CD4-positive, alpha-beta T cell treated with Interleukin-10 for 1 hour (primary cell): ENCODE measurements at regions not wholly inside any gene's neighbourhood (a gene's known extent, or its start where the extent isn't known, plus 50 kb on each side); places are given as distances from the start of the nearest gene placed in this dataset.
"Not testable (repeated sequence)": the region's sequence is repeated elsewhere in the genome, so short reads cannot be mapped to it uniquely, and the experiment has no call there.

Experiments
- DNase-seq: peaks from one replicate; pipeline ENCODE4 v3.0.0-alpha.2; 2020

DNA sequence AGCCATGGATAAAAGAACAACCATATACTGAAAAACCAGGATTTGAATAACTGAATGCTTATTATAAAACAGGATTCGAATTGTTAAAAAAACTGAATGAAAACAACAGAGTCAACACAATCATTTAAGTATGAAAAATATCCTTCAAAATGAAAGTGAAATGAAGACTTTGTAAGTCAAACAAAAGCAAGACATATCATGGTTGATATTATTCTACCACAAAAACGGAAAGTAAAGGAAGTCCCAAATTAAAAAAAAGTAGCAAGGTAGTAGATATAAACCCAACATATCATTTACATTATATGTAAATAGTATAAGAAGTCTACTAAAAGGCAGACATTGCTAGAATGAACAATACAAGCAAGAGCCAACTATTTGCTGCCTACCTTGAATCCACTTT lies 63.1 kb upstream of the POTEC start:
- DNase-seq: not testable (repeated sequence)

GRCh38 chr18:14607360-14607759 lies 64.0 kb upstream of the POTEC start:
- not testable (repeated sequence) for DNase-seq

GRCh38 chr18:14612422-14612821 lies 69.0 kb upstream of the POTEC start:
- peak; percentile 32 for DNase-seq

GRCh38 chr18:14614485-14614884 lies 71.1 kb upstream of the POTEC start:
- DNase-seq: not testable (repeated sequence)

DNA sequence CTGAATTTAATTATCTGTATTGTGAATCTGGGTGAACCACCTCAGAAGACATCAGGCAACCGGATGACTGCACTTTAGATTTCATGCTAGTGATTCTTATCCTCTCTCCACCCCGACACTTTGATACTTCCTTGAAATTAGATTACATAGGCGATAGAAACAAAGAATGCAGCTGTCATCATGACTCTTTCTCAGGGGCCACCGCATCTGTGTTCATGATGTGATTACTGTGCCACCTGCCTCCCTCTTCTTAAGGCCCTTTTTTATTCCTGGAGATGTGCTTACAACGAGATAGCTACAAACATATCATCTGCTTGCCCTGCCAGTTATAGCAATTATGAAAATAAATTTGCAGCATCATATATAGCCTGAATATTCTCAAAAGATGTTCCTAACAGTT lies 83.9 kb upstream of the POTEC start:
- not testable (repeated sequence) for DNase-seq

- DNase-seq: not testable (repeated sequence)
Measured at GRCh38 chr18:14628323-14628978, 85.1 kb upstream of the POTEC start.

DNA sequence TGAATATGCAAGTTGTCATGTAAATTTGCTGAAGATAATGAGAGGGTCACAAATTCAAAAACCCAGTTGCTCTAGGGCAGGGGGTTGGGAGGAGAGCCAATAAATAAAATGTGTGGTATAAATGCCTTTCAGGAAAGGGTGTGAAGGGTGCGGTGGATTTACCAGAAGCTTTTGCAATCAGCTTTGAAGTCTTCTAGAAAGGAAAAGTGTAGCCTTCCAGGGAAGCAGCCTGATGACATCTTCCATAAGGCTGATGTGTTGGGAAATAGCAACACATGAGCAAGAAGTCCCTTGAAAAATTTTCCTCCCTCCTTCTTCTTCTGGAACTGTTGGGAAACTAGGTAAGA lies 85.6 kb upstream of the POTEC start:
- not testable (repeated sequence) for DNase-seq

GRCh38 chr18:14632976-14633375 lies 89.6 kb upstream of the POTEC start:
- not testable (repeated sequence) for DNase-seq

GRCh38 chr18:14638008-14638407 lies 94.6 kb upstream of the POTEC start:
- DNase-seq: peak; percentile 26

DNA sequence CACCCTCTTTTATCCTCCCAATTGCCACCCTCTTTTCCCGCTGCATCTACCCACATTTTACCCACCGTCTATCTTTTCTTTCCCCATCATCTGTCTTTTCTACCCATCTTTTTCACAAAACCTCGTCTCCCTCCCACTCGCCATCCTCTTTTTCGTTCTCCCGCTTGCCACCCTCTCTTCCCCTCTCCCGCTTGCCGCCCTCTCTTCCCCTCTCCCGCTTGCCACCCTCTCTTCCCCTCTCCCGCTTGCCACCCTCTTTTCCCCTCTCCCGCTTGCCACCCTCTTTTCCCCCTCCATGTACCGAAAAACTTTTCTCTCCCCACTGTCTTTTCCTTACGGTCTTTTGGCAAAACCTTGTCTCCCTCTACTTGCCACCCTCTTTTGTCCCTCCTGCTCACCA lies 97.7 kb upstream of the POTEC start:
- not testable (repeated sequence) for DNase-seq

DNA sequence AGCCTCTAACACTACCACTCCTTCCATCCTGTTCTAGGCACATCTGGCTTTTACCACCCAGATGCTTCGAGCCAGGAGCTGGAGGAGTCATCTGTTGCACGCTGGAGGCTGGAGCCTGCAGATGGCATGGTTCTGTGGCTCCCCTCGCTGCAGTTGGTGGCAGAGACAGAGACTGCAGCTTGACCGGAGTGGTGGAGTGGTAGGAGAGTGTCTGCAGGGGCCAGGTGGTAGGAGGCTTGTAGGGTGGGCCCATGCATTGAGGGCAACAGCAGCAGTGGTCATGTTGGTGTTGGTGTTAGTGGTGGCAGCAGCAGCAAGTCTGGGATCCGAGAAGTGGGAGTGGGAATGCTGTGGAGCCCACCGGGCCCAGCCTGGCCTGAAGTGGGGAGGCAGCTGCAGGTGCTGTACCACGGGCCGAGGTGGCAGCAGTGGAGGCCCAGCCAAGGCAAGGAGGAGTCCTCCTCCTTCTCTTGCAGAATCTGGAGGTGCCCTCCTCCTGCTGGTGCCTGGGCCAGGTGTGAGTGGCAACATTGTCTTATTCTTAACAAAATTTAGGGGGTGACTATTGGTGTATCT lies 100.4 kb upstream of the POTEC start:
- DNase-seq: not testable (repeated sequence)

DNA sequence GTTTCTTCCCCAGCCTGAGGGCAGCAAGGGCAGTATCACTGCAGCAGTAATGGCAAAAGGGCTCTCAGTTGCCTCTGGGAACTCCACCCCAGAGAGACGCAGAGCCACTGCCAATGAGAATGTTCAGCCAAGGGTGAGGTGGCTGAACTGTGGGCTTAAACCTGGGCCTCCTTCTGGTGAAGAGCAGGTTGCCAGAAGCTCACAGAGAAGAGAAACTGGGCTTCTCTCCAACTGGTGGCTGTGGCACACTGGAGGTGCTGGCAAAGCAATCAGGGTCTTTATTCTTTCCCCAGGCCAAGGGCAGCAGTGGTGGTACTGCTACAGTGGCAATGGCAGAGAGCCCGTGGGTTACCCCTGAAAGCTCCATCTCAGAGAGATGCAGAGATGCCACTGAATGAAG lies 54.9 kb upstream of the ANKRD30B start:
- not testable (repeated sequence) for DNase-seq

DNA sequence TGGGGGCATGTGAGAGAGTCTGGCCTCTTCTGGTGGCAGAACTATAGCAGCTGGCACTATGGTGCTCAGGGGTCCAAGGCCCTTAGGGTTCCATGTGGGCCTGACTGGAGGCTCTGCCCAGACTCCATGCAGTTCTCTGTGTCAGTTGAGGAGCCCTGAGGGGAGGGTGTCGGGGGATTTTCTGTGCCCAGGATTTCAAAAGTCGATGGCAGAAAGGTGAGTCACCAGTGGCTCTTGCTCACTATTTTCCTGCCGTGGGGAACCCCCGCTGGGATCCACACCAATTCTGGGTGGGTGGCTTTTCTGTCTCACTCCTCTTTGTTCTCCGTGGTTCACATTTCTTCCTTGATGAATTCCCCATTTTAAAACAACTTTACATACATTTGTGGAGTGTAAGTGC lies 54.1 kb upstream of the ANKRD30B start:
- not testable (repeated sequence) for DNase-seq

DNA sequence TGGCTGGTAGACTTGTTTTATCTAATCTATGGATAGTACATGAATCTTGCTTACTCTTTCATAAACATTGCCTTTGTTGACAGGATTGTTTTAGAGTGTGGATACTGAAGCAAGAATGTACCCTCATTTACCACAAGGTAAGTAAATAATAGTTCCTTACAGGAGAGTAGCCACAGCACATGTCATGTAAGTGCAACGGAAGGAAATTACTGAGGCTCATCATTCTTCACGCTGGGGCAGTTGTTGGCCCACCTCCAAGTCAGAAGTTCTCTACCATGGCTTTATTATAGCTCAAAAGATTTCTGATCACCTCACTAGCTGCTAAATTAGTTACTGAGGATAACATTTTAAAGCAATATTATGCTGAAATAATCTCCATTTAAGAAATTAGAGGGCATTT lies 50.0 kb upstream of the ANKRD30B start:
- DNase-seq: not testable (repeated sequence)
